HuH-7 (cell line): ENCODE measurements at regions not wholly inside any gene's neighbourhood (a gene's known extent, or its start where the extent isn't known, plus 50 kb on each side); places are given as distances from the start of the nearest gene placed in this dataset.

Experiments
- DNase-seq: peaks from one replicate; pipeline ENCODE4 v3.0.0; 2011; ENCODE audit warnings: low spot score

GRCh38 chr9:126261584-126262356 lies 64.9 kb upstream of the MVB12B start:
- no peak for DNase-seq

GRCh38 chr9:126262738-126263137 lies 63.9 kb upstream of the MVB12B start:
- no peak for DNase-seq

GRCh38 chr9:126270556-126270955 lies 56.1 kb upstream of the MVB12B start:
- DNase-seq, result no peak

DNA sequence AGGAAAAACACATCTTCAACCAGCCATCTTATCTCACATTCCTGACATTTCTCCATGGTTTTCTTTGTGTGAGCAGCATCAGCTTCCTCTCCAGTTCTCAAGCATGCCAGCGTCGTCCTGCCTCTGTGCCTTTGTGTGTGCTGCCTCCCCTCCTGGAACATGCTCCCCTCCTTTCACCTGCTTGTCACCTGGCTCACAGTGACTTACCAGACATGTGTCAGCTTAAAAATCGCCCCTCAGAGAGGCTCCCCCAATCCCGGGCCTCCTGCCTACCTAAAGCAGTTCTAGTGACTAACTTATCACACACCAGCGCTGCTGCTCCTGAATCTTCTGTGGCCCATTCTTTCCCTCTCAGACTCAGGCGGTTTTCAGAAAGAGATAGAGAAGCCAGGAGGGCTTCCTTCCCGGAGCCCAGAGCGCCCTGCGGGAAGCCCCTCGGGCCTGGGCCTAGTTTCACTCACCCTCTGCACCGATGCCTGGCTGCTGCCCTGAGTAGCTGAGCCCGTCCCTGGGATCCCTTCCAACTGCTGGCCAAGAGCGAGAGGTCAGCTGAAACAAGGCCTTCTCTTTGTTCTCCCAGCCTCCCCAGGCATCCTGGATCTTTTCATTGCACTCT lies 51.1 kb upstream of the MVB12B start:
- no peak for DNase-seq

- DNase-seq, result no peak
These were observed 50.4 kb upstream of the MVB12B start for GRCh38 chr9:126276056-126276728.
